M059J (cell line): ENCODE measurements at regions not wholly inside any gene's neighbourhood (a gene's known extent, or its start where the extent isn't known, plus 50 kb on each side); places are given as distances from the start of the nearest gene placed in this dataset.

Source experiments
- DNase-seq: peaks from one replicate; pipeline ENCODE4 v3.0.0-alpha.2; 2012; ENCODE audit warnings: low read depth

DNA sequence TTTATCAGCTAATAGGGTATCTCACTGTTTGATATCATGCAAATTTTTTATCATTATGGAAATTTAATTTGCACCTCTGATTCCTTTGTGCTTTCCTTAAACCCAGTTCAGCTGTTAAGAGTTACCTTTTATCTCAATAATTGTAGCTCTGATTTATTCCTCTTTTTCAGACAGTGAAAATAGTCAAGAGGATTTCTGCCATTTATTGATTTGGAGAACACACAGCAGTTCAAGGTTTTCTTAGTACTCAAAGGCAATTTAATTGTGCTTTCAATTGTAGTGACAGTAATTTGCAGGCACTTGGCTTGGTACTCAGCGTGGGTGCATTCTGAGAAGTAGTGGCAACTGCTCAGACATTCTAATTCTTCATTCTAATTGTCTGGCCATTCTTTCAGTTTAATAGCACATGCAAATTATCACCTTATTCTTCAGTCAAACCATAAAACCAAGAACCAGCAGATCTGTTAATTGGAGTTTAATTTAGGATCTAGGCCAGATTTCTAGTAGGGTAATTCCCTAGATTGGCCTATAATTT, 709.3 kb downstream of the RPS29 start:
- no peak for DNase-seq

- no peak for DNase-seq
Measured at GRCh38 chr14:48874711-48875110, 711.5 kb downstream of the RPS29 start.

GRCh38 chr14:48857366-48857765, 728.8 kb downstream of the RPS29 start:
- DNase-seq: peak; percentile 1

- no peak for DNase-seq
Measured at GRCh38 chr14:48853159-48853558, 733.0 kb downstream of the RPS29 start.

- no peak for DNase-seq
Measured at GRCh38 chr14:48849741-48850322, 736.3 kb downstream of the RPS29 start.

DNA sequence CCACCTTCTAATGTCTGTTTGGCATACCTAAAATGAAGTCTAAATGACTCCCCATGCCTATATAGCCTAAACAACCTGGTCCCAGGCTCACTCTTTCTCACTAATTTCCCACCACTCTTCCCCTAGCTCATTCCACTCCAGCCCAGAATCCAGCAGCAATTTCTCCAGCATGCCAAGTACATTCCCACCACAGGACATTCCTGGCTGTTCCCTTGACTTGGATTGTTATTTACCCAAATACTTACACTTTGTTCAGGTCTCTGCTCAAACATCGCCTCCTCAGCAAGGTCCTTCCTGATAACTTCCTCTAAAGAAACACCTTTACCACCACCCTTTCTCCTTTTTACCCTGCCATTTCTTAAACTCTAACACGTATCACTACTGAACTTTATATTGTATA, 743.4 kb downstream of the RPS29 start:
- no peak for DNase-seq

- DNase-seq: no peak
Measured at GRCh38 chr14:48826058-48826457, 760.1 kb downstream of the RPS29 start.

- peak; percentile 10 for DNase-seq
Measured at GRCh38 chr14:48814562-48814961, 771.6 kb downstream of the RPS29 start.

- no peak for DNase-seq
Measured at GRCh38 chr14:48805315-48805714, 780.9 kb downstream of the RPS29 start.

GRCh38 chr14:48792376-48793024, 793.7 kb downstream of the RPS29 start:
- peak; percentile 52 for DNase-seq

GRCh38 chr14:48788771-48789170, 797.4 kb downstream of the RPS29 start:
- DNase-seq: peak; percentile 40

DNA sequence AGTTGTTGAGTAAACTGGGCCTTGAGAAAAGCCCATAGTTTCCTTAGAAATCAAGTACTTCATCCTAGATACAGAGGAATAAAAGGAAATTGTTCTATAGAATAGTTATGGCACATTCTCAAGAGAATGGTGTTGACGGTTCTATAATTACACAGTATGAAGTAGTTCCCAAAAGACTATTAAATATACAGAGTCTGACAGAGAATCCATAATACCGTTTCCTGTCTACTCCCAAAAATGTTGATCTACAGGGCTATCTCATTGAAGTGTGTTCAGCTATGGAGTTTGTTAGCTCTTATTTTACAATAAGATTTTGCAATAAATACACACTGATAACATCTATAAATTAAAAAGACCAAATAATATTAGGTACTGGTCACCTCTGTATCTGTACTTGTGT, 799.7 kb downstream of the RPS29 start:
- DNase-seq: no peak

GRCh38 chr14:48771717-48772116, 814.5 kb downstream of the RPS29 start:
- peak; percentile 24 for DNase-seq

GRCh38 chr14:48751293-48751692, 834.9 kb downstream of the RPS29 start:
- DNase-seq: no peak

DNA sequence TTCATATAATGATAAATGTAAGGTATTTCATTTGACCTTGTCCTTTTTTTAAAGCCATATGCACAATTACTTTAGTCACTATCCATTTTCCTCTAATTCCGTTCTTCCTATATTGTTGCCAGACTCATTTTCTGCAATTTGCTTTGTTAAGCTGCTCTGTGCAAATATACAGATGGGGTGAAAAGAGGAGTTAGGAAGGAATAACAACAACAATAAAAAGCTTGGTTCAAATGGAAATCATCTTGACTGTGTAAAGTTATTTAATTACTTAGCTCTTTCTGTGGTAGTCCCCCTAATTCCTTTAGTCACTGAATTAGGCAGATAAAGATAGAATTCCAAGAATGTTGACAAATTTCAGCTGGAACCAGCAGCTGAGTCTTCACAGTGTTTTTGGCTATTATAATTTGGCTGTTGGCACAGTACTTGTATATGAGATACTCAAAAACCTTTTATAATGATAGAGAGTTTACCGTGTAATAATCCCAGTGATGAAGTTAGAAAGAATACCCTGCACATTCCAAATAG, 838.0 kb downstream of the RPS29 start:
- no peak for DNase-seq

DNA sequence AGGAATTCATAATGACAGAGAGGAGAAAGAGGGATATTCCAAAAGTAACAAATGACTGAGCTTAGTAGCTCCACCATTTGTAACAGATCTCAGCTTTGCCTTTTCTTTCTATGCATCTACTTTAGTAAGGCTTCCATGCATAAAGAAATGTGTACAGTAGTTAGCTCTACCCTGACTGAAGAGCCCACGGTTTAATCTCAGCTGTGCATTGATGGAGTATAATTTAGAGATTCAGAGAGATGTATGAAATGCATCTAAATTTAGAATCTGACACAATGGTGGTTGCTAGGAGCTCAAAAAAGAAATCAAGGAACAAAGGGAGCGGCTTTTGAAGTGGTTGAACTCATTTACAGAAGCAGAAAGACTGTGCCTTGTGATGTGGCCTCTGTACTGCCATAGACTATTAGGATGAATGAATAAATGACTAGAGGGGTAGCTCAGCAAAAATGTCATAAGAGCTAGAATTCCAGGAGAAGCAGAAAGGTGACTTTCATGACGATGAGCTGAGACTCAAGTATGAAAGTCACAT, 838.6 kb downstream of the RPS29 start:
- DNase-seq: no peak

DNA sequence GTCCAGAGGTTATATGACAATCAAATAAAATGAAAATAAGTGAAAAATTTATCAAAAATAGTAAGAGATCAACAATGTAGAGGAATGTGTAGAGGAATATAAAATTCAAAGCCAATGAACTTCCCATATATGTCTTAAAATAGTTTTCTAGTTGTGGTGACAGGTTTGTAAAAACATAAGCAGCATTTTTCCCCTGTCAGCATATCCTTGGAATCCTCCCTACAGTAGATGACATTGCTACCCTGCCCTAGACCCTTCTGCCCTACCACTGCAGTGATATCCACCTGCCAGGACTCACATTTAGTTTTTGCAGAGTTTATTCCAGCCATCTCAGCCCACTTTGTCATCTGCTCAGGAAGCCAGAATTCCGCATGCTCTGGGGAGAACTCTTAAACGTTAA, 842.0 kb downstream of the RPS29 start:
- no peak for DNase-seq

- no peak for DNase-seq
Measured at GRCh38 chr14:48738186-48738925, 847.8 kb downstream of the RPS29 start.

DNA sequence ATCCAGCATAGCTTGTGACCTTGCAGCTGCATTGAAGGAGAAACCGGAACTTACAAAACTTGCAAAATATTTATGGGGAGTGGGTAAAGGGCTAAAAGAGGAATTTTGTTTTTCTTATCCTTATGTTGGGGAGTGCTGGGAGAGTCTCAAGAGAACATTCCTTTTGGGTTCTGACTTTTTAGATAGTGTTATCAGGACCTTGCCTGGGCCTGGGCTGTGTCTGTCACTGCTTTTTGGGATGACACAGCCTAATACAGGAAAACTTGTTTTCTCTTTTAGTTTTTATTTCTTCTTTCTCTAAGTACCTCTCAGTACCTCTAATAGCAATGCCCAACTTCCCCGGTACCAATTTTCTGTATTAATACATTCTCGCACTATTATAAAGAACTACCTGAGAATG, 850.6 kb downstream of the RPS29 start:
- no peak for DNase-seq

DNA sequence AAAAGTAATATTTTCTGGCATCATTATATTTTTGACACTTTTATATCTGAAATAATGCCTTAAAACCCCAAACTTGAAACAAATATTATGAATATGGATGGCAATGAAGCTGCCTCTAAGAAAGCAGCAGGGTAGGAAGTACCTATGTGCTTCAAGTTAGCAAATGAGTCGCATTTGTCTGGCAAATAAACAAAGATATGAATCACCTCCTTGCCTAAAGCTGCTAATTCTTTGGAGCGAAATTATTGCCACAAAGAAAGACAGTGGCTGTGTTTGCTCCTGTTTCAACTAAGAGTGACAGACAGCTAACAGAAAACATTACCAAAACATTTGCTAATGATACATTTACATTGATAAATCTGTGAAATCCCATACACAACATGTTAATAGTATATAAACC, 854.9 kb downstream of the RPS29 start:
- DNase-seq: peak; percentile 18

- DNase-seq: peak; percentile 24
Measured at GRCh38 chr14:48726080-48726642, 860.0 kb downstream of the RPS29 start.
